Vagina (tissue), 2 donors: ENCODE measurements at regions not wholly inside any gene's neighbourhood (a gene's known extent, or its start where the extent isn't known, plus 50 kb on each side); places are given as distances from the start of the nearest gene placed in this dataset.

Source experiments
- CTCF ChIP-seq, 3 experiments: fragments of 450-650 bp in 2 of 3; fragments of 200-600 bp in 1 of 3; sonication (generic) in 1 of 3; IDR thresholded peaks; one replicate each; pipeline ENCODE4 v1.5.1; 2017 to 2019; ENCODE audit warnings: antibody characterized with exemption in 3 of 3, mild to moderate bottlenecking in 2 of 3, moderate library complexity in 2 of 3
- POLR2A ChIP-seq, 2 donors: fragments of 450-650 bp; IDR thresholded peaks; one replicate each; pipeline ENCODE4 v1.6.1; 2017; ENCODE audit warnings: antibody characterized with exemption in 2 of 2, mild to moderate bottlenecking in 2 of 2, moderate library complexity in 2 of 2
- POLR2AphosphoS5 ChIP-seq, 2 donors: sonication (generic); formaldehyde crosslinking; IDR thresholded peaks; one replicate each; pipeline ENCODE4 v1.9.0; 2017; ENCODE audit warnings: antibody characterized with exemption in 2 of 2, mild to moderate bottlenecking in 2 of 2, low read depth in 1 of 2; ENCODE audit not compliant: insufficient read depth in 1 of 2

GRCh38 chr6:48471326-48471725 is 360.3 kb upstream of the PTCHD4 start:
- no peak for TF ChIP-seq CTCF (IDR thresholded peaks at IDR 0.05)
- TF ChIP-seq POLR2A (IDR thresholded peaks at IDR 0.05), result no peak
- no peak for TF ChIP-seq POLR2AphosphoS5 (IDR thresholded peaks at IDR 0.05; ENCODE audit: insufficient read depth in 1 of 2, low read depth in 1 of 2)
